GM19239 (cell line): ENCODE measurements at regions not wholly inside any gene's neighbourhood (a gene's known extent, or its start where the extent isn't known, plus 50 kb on each side); places are given as distances from the start of the nearest gene placed in this dataset.
"Not testable (repeated sequence)": the region's sequence is repeated elsewhere in the genome, so short reads cannot be mapped to it uniquely, and the experiment has no call there.

Experiments
- DNase-seq: peaks from one replicate; pipeline ENCODE4 v3.0.0; 2011; ENCODE audit warnings: low spot score; ENCODE audit not compliant: insufficient read length
- FAIRE-seq: peaks from 2 replicates; lab custom pipeline; 2011; peaks lifted over from hg19 to GRCh38; lab: Jason Lieb, UNC

- DNase-seq (no peak), FAIRE-seq (no peak)
Measured at GRCh38 chr5:92086059-92086811, 703.1 kb upstream of the ARRDC3 start.

DNA sequence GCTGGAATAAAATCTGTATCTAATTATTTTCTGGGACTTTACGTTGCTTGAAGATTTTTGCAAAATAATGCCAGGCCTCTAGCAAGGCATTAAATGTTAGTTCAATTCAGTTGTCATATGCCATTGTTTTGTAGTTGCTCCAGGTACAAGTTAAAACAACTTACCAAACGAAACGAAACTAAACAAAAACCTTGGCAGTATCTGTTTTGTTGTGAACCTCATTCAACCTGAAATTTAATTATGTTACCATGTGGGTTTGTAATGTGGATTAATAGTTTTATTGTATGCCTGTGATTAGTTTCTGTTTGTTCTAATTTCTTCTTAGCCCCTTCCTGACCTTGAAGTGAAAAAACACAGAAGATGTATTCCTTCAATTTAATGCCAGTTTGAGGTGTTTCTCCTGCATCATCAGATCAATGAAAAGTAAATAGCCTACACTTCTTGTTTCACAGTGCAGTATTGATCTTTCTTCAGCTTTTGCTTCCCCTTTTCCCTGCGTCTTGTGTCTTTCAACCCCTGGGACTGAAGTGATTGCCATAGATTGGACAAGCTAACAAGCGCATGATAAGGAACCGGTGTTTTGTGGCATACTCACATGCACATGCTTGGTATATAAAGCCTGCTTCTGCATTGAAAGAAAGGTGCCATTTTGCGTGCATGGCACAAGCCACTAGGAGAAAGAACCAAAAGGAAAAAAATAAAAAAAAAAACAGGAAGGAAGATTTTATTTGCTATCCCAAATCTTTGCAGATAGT is 699.0 kb upstream of the ARRDC3 start:
- DNase-seq (no peak), FAIRE-seq (no peak)

DNA sequence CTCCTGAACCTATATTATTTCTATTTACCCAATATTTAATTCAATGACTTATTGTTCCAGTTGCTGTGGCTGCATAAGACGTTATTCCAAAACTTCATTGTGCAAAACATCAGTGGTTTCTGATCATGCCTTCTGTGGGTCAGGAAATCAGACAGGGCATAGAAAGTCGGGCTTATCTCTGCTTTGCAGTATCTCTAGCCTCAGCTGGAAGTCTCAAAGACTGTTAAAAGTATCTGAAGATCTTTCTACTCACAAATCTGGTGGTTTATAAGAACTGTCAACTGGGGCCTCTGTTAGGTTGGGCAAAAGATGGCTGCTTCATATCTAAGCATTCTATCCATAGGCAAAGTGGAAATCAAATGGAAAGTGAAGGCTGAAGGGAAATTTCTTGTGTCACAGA is 687.7 kb upstream of the ARRDC3 start:
- DNase-seq (no peak), FAIRE-seq (no peak)

DNA sequence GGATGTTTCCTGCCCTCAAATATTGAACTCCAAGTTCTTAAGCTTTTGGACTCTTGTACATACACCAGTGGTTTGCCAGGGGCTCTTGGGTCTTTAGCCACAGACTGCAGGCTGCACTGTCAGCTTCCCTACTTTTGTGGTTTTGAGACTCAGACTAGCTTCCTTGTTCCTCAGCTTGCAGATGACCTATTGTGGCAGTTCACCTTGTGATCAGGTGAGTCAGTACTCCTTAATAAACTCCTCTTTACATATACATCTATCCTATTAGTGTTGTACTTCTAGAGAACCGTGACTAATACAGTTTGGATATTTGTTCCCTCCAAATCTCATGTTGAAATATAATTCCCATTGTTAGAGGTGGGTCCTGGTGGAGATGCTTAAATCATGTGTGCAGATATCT is 681.9 kb upstream of the ARRDC3 start:
- FAIRE-seq (no peak), DNase-seq (no peak)

GRCh38 chr5:92051741-92052140 is 668.6 kb upstream of the ARRDC3 start:
- FAIRE-seq: no peak
- no peak for DNase-seq

DNA sequence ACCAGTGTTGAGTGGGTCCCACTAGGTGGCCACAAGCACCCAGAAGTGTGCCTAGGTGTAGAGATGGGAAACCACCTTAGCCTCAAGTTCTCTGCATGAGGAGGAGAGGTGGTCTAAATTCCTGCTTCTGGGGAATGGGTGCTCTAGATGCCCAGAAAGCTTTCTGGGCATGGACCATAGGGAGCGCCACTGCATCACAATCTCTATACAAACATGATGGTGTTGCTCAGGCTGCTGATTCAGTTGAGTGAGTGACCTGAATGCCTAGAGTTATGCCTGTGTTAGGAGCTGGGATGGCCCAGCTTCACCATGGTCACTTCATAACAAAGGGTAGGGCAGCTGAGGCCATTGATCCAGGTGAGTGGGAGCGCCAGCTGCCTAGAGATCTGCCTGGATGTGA is 667.9 kb upstream of the ARRDC3 start:
- FAIRE-seq (no peak), DNase-seq (no peak)

DNA sequence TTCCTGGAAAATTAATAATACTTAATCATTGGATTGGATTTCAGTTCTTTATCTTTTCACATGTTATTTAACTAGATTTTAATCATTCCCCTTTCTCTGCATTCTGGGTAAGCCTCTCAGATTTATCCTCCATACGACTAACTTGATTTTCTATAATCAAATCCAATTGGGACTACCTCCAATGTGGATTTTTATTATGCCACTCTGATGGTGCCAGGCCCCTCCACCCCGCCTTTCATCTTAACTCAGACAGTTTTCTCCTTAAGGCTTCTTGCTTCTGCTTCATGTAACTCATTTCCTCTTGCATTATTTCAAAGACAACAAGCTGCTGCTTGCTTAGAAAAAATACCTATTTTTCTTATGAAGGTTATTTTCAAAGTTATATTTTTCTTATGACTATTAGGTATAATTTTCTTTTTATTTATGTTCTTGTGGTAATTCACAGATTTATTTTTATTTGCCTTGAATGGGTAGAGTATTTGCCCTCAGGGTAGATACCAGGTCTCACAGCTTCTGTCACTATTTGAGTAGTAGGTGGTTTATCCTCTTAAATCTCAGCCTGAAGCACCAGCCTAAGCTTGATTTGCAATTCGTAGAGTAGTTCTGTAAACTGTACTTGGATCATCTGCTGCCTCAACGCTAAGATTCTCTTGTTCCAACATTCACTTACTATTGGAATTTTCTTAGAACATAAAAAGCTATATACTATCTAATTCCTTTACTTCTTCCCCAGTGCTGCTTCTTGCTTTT is 659.0 kb upstream of the ARRDC3 start:
- no peak for DNase-seq
- FAIRE-seq: no peak

GRCh38 chr5:92041206-92041605 is 658.1 kb upstream of the ARRDC3 start:
- DNase-seq (no peak), FAIRE-seq (no peak)

GRCh38 chr5:92029792-92030191 is 646.7 kb upstream of the ARRDC3 start:
- DNase-seq, FAIRE-seq: not testable (repeated sequence)

DNA sequence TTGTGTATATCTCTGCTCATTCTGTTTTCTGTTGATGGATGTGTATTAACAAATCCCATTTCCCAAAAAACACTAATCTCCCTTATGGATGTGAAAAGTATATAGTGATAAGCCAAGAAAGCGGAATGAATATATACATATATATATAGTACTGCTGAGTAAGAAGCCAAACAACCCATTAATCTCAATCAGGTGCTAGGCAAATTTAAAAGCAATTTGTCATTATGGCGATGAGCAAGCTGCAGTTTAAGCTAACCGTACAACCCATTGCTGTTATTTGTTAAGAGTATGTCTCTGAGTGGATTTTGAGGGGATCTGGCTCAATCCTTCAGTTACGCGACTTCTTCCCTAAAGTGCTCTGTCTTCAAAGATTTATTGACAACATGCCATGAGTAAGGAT is 640.4 kb upstream of the ARRDC3 start:
- DNase-seq (no peak), FAIRE-seq (no peak)

- FAIRE-seq: no peak
Measured at GRCh38 chr5:92023141-92023471, 640.0 kb upstream of the ARRDC3 start.

DNA sequence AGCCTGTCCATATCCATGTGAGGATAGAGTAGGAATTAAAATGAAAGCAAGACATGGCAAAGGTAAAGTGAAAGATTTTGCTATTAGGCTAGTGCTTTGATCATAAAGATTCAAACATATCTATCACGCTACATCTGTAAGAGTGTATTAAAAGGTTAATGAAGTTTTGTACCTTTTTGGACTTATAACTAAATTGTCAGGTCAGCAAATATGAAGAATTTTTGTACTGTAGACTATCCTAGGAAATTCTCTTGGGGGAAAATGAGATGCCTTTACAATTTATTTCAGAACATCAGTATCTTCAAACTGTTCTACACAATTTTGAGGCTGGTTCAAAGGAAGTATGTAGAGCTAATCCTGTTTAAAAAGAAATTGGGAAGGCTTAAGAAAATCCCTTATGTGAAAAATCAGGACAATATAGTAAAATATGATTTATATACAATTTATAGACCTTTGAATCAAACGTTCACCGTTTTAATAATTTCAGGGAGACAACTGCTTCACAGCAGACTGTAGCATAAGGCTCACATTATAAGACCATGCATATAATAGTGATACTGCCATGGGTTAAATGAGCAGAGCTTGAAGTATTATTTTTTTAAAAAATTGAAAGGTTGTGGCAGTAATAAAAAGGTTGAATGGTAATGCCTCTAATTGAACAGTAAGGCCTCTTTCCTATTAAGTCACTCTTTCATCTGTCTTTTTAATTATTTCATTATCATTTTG is 639.5 kb upstream of the ARRDC3 start:
- DNase-seq (no peak), FAIRE-seq (no peak)

More at GRCh38 chr5:92023141-92023471, 640.0 kb upstream of the ARRDC3 start:
- DNase-seq: no peak

GRCh38 chr5:92019376-92019990 is 636.4 kb upstream of the ARRDC3 start:
- DNase-seq (no peak), FAIRE-seq (no peak)

GRCh38 chr5:92017776-92018175 is 634.7 kb upstream of the ARRDC3 start:
- FAIRE-seq: no peak

DNA sequence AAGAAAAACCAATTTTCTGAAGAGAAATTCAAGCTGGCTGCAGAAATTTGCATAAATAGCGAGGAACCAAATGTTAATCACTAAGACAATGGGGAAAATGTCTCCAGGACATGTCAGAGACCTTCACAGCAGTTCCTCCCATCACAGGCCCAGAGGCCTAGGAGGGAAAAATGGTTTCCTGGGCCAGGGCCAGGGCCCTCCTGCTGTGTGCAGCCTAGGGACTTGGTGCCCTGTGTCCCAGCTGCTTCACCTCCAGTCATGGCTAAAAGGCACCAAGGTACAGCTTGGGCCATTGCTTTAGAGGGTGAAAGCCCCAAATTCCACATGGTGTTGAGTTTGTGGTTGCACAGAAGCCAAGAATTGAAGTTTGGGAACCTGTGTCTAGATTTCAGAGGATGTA is 628.7 kb upstream of the ARRDC3 start:
- not testable (repeated sequence) for FAIRE-seq, DNase-seq

More at GRCh38 chr5:92017776-92018175, 634.7 kb upstream of the ARRDC3 start:
- no peak for DNase-seq

- no peak for FAIRE-seq
- DNase-seq: no peak
Measured at GRCh38 chr5:92003806-92004205, 620.7 kb upstream of the ARRDC3 start.

DNA sequence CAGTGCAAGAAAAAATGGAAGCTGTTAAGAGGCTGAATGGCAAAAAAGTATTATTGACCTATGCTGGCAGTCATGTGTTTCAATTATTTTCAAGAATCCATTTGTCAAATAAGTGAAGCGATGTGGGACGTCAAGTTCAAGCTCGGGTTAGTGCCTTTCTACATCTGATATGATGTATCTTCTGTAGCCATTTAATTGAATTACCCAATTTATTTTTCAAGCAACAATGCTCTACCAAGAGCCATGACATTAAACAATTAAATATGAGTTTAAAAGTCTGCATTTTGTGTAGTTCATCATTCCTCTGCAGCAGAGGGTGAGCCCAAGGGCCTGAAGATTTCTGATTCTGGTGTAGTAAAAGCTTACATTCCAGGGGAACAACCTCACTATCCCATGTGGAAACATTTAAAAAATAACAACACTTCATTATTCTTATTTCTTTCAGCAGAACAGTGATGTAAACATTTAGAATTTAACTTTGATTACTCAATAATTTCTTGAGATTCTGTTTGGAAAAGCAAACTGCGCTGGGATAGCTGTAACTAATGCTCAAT is 619.7 kb upstream of the ARRDC3 start:
- no peak for DNase-seq
- FAIRE-seq: no peak

DNA sequence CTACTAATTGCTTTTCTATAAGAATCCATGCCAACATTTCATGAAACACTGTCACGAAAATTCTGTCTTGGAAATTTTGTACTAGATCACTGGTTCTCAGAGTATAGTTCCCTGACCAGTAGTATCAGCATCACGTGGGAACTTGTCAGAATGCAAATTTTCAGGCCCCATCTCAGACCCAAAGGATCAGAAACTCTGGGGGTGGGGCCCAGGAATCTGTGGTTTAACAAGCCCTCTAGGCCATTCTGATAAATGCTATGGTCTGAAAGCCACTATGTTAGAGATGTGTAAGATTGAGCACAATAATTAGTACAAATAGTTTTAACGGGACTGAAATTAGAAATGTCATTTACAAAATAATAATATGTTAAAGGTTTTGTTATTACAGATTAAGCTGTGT is 615.7 kb upstream of the ARRDC3 start:
- FAIRE-seq: no peak
- DNase-seq: no peak

DNA sequence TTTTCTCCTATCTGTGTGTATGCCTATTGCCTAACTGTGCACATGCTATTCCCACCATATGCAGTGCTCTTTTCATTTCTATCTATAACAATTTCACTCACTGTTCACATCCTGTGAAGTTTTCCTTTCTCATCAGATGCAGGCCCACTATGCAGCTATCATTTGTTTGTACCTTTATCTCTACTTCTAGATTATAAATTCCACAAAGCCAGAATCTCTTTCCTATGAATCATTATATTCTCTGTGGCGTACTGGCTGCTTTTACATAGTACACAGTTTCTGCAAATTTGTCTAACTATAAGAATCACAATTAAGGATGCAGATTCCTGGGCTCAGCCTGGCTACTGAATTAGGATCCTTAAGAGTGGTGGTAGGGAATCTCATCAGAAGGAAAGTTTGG is 600.8 kb upstream of the ARRDC3 start:
- FAIRE-seq (no peak), DNase-seq (no peak)
